ENCODE measurements at regions not wholly inside any gene's neighbourhood (a gene's known extent, or its start where the extent isn't known, plus 50 kb on each side); places are given as distances from the start of the nearest gene placed in this dataset.

DNA sequence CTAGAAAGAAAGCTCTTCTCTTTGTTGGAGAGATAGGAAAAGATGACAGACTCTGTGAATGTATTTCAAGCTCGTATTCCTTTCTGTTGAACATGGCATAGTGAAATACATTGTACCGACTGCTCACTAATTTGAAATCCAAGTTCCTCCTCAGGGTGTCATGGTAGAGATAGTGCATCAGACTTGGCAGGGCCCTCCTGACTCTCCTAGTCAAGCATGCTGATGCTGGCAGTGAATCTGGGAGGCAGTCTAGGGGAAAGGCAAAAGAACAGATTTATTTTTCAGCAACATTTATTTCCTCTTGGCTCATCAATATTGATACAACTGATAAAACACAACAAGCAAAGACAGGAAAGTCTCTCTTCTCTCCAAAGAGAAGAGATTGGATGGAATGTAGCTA, 356.3 kb upstream of the IRAK1BP1 start:
- no peak for DNase-seq (ENCODE audit: unreplicated experiment)
- ChIA-PET CTCF (interaction anchor here (0.9 to 1.0 kb wide), 2 partner anchors 11 to 100 kb away, joined by 3 to 5 read pairs; no protein-coding TSS in a partner anchor), POLR2A (no interaction called here)
- Mint-ChIP-seq H3K27me3 (ENCODE audit: insufficient read depth, unreplicated experiment) (no peaks in the 10 kb centered on the region), H3K4me3 (ENCODE audit: unreplicated experiment) (no peak overlapping the region), H3K36me3 (ENCODE audit: insufficient read depth, unreplicated experiment) (no peaks in the 10 kb centered on the region), H3K4me1 (ENCODE audit: insufficient read depth, unreplicated experiment) (no peaks in the 10 kb centered on the region), H3K9me3 (ENCODE audit: unreplicated experiment) (no peaks in the 10 kb centered on the region), H3K27ac (ENCODE audit: low read depth, unreplicated experiment) (no peak overlapping the region)
- TF ChIP-seq, protein P1, sequence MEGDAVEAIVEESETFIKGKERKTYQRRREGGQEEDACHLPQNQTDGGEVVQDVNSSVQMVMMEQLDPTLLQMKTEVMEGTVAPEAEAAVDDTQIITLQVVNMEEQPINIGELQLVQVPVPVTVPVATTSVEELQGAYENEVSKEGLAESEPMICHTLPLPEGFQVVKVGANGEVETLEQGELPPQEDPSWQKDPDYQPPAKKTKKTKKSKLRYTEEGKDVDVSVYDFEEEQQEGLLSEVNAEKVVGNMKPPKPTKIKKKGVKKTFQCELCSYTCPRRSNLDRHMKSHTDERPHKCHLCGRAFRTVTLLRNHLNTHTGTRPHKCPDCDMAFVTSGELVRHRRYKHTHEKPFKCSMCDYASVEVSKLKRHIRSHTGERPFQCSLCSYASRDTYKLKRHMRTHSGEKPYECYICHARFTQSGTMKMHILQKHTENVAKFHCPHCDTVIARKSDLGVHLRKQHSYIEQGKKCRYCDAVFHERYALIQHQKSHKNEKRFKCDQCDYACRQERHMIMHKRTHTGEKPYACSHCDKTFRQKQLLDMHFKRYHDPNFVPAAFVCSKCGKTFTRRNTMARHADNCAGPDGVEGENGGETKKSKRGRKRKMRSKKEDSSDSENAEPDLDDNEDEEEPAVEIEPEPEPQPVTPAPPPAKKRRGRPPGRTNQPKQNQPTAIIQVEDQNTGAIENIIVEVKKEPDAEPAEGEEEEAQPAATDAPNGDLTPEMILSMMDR (IDR thresholded peaks at IDR 0.05; ENCODE audit: unreplicated experiment), result no peak
- intact Hi-C loops (cut with micrococcal nuclease), result no loop called here
- BruUV-seq (replicated peaks), result no TSS peak

DNA sequence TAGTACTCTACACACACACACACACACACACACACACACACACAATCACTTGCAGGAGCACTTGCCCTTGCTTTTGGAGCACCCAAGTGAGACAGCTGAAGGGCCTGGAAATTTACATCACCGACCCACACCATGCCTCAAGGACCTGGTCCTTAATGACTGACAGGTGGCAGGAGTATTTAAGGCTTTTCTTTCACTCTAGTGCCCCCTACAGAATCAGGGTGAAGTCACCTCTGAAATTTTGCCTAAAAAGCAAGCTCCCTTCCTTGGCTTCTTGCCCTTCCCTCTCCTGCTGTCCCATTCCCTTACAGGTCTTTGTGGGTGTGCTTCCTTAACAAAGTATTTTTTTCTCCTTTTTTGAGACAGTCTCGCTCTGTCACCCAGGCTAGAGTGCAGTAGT, 353.5 kb upstream of the IRAK1BP1 start:
- H3K27me3 Mint-ChIP-seq (ENCODE audit: insufficient read depth, unreplicated experiment), result no peaks in the 10 kb centered on the region
- CTCF ChIA-PET, result interaction anchor here (0.7 to 1.7 kb wide), 3 partner anchors 64 to 894 kb away, joined by 3 to 4 read pairs (median 3); no protein-coding TSS in a partner anchor
- no peaks in the 10 kb centered on the region for H3K36me3 Mint-ChIP-seq (ENCODE audit: insufficient read depth, unreplicated experiment)

DNA sequence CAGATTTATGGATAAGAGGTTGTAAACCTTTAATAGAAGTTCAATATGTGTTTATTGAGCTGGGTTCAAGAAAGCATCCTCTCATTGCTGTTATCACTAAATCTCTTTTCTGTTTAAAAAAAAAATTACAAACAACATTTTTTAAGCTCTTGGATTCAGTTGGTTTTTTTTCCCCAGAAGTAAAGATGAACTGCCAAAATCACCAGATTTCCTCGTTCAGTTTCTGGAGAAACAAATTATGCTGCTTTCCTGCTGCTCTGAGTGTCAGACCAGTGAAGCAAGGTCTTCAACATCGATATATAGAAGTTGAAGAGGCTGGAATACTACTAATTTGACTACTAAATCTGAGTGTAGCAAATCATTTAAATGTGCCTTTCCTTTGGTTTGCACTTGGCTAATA, 352.1 kb upstream of the IRAK1BP1 start:
- Mint-ChIP-seq H3K27ac (ENCODE audit: low read depth, unreplicated experiment) (no peak overlapping the region), H3K36me3 (ENCODE audit: insufficient read depth, unreplicated experiment) (no peaks in the 10 kb centered on the region), H3K27me3 (ENCODE audit: insufficient read depth, unreplicated experiment) (no peaks in the 10 kb centered on the region), H3K4me3 (ENCODE audit: unreplicated experiment) (no peak overlapping the region), H3K9me3 (ENCODE audit: unreplicated experiment) (no peaks in the 10 kb centered on the region), H3K4me1 (ENCODE audit: insufficient read depth, unreplicated experiment) (no peaks in the 10 kb centered on the region)
- intact Hi-C loops (cut with micrococcal nuclease), result no loop called here
- ChIA-PET CTCF (interaction anchor here (1.7 kb wide), 1 partner anchor 895 kb away, joined by 4 read pairs; no protein-coding TSS in a partner anchor), POLR2A (no interaction called here)
- TF ChIP-seq, protein P1 (IDR thresholded peaks at IDR 0.05; ENCODE audit: unreplicated experiment), result no peak
- no peak for DNase-seq (ENCODE audit: unreplicated experiment)
- no TSS peak for BruUV-seq (replicated peaks)

More for the DNA sequence above, 353.5 kb upstream of the IRAK1BP1 start:
- no TSS peak for BruUV-seq (replicated peaks)
- intact Hi-C loops (cut with micrococcal nuclease), result no loop called here
- DNase-seq (ENCODE audit: unreplicated experiment), result peak; percentile 30
- H3K27ac Mint-ChIP-seq (ENCODE audit: low read depth, unreplicated experiment), result no peak overlapping the region
- no peak overlapping the region for H3K4me3 Mint-ChIP-seq (ENCODE audit: unreplicated experiment)
- POLR2A ChIA-PET, result interaction anchor here (0.6 kb wide), 1 partner anchor 440 kb away, joined by 3 read pairs; no protein-coding TSS in a partner anchor
- no peaks in the 10 kb centered on the region for H3K9me3 Mint-ChIP-seq (ENCODE audit: unreplicated experiment)
- H3K4me1 Mint-ChIP-seq (ENCODE audit: insufficient read depth, unreplicated experiment), result no peaks in the 10 kb centered on the region
- TF ChIP-seq, protein P1 (IDR thresholded peaks at IDR 0.05; ENCODE audit: unreplicated experiment), result no peak

DNA sequence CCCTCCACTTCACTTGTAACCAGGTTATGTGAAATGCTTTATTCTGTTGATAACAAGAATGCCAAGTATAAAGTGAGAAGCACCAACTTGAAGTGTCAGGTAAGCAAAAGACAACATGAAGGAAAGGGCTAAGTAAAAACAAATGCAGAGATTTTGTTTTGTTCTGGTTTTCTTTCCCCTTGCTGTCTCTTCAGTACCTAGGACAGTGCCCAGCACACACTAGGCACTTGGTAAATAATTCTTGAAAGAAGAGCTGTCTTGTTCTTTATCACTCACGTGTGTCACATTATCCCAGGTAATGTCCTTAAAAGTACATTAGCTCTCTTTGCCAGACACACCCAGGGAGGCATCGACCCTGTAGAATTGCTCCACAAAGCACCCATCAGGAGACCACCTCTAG, 350.0 kb upstream of the IRAK1BP1 start:
- CTCF ChIA-PET, result interaction anchor here (1.2 to 1.5 kb wide), 2 partner anchors 19 to 27 kb away, joined by 3 to 4 read pairs; no protein-coding TSS in a partner anchor
- POLR2A ChIA-PET, result interaction anchor here (0.6 kb wide), 1 partner anchor 96 kb away, joined by 3 read pairs; no protein-coding TSS in a partner anchor
- Mint-ChIP-seq H3K27ac (ENCODE audit: low read depth, unreplicated experiment) (no peak overlapping the region), H3K4me3 (ENCODE audit: unreplicated experiment) (no peak overlapping the region), H3K9me3 (ENCODE audit: unreplicated experiment) (no peaks in the 10 kb centered on the region), H3K4me1 (ENCODE audit: insufficient read depth, unreplicated experiment) (no peaks in the 10 kb centered on the region), H3K36me3 (ENCODE audit: insufficient read depth, unreplicated experiment) (no peaks in the 10 kb centered on the region), H3K27me3 (ENCODE audit: insufficient read depth, unreplicated experiment) (no peaks in the 10 kb centered on the region)
- TF ChIP-seq, protein P1 (IDR thresholded peaks at IDR 0.05; ENCODE audit: unreplicated experiment), result no peak
- BruUV-seq (replicated peaks), result no TSS peak
- intact Hi-C loops (cut with micrococcal nuclease), result no loop called here
- no peak for DNase-seq (ENCODE audit: unreplicated experiment)
